NCI-H82 treated with DMSO at 0.1 percent for 48 hours (cell line): ENCODE measurements at regions not wholly inside any gene's neighbourhood (a gene's known extent, or its start where the extent isn't known, plus 50 kb on each side); places are given as distances from the start of the nearest gene placed in this dataset.
"Not testable (repeated sequence)": the region's sequence is repeated elsewhere in the genome, so short reads cannot be mapped to it uniquely, and the experiment has no call there.

Source experiments
- DNase-seq: peaks from one replicate; lab custom pipeline; 2025; ENCODE audit not compliant: unreplicated experiment; lab: John Stamatoyannopoulos, UW

DNA sequence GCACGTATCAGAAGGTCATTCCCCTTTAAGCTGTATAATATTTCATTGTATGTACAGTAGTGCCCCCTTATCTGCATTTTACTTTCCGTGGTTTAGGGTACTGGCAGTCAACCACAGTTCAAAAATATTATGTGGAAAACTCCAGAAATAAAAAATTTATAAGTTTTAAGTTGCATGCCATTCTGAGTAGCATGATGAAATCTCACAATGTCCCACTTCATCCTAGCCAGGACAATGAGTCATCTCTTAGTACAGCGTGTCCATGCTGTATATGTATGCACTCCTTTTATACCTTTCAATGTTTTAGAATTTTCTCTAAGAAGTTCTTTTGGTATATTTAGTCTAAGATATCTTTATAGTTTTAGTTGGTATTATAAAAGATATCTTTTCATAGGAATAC is 115.0 kb upstream of the HAND1 start:
- no peak for DNase-seq

DNA sequence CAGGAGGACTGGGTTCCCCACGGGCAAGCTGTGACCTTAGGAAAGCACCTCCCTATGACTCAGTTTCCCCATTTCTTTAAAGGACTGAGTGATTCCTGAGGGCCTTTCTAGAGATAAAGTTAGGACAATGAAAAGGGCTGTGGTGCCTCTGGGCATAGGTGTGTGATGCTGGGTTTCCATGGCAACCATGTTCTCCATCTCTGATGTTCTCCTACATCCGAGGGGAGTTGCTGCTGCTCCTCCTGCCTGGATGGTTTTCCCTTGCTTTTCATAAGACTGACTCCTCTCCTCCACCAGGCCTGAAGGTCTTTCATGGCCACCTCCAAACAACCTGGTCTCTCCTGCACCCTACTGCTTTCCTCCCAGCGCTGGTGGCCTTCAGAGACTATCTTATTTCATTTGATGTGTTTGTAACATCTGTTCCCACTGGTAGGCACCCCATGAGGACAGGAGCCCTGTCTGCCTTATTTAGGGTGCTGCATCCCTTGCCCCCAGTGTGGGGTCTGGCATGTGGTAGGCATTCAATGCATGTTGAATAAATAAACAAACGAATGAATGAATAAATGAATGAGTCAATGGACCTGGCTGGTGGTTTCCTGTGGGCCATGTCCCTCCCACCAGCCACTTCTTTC is 112.2 kb upstream of the HAND1 start:
- no peak for DNase-seq

DNA sequence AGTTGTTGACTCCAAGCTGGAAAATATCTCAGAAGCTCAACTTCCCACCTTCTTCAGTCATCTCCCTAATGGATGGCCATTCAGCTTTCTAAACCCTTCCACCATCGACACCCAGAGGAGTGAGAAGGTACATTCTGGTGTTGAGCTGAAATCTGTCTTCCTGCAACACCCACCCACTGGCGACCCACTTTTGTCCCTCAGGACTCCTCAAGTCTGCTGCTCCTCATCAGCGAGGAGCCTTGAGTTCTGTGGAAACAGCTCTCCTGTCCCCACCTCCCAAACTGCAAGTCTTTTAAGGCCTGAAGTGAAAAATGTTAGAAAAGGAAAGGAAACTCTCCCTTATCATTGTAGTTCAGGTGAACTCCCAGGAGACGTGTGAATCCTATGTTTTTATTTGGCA is 111.5 kb upstream of the HAND1 start:
- no peak for DNase-seq

DNA sequence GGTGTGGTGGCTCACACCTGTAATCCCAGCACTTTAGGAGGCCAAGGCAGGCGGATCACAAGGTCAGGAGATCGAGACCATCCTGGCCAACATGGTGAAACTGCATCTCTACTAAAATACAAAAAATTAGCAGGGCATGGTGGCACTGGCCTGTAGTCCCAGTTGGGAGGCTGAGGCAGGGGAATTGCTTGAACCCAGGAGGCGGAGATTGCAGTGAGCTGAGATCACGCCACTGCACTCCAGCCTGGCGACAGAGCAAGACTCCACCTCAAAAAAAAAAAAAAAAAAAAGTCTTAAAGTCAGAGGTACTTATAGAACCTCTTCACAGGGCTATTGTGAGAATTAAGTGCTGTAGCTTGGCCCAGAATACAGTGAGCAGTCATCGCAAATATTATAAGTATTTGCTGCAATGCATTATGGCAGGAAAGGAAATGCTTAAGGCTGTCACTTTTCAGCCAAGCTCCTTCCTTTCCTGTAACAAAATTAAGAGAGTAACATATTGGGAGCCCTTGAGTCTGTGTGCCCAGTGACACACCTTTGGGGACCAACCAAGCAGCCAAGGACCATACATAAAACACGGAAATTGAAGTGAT is 110.9 kb upstream of the HAND1 start:
- not testable (repeated sequence) for DNase-seq

DNA sequence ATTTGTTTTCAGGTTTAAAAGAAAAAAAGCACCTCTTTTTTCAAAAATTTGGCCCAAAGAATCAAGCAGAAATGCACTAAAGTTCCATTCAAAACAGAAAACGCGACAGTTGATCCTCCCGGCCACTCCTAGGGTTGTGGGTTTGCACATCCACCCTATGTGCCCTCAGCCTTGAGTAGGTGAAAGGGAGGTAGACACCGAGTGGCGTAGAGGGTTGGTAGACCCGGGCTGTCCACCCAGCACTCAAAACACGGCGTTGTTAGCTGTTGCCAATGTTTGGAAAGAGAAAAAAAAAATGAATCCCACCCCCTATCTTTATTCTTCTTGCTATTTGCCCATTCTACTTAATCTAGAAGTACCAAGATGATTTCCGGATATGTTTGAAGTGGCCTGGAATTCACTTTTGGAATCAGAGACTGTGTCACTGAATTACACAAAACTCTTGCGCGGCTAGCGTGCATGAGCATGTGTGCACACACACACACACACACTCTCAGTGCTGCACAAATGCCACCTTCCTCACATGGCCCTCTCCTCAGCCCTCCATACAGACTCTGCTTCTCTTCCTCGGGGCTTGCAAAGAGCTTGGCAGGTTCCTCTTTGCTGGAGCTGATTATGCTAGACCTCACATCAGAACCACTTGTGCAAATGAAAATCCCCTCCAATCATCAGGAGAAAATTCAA is 110.2 kb upstream of the HAND1 start:
- DNase-seq = no peak

DNA sequence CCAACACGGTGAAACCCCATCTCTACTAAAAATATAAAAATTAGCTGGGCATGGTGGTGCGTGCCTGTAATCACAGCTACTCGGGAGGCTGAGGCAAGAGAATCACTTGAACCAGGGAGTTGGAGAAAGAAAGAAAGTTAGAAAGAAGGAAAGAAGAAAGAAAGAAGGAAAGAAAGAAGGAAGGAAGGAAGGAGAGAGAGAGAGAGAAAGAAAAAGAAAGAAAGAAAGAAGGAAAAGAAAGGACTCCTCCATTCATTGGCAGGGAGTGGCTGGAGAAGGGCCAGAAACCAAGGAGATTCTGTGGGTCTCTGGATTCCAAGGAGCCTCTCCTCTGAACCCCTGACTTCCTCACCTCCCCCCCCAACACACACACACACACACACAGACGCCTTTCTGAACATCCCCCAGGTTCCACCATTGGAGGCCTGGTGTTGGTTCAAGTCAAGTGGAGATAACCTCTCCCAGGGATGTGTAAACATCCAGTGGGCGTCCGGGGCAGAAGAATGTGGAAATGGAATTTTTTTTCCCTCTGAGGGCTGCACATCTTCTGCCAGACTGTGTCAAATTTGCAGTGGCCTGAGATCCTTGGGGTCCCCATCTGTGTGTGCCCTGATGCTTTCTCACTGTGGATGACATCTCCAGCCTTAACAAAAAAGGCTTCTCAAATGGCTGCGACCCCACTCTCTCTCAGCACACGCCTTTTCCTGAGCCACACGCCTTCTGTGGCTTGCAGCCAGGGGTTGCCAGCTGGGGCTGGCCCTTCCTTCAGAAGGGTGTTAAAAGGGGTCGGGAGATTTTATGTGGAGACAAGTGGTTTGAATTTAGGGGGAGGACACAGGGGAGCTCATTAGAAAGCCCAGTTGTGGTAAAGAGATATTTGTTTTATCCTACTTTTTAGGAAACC is 109.3 kb upstream of the HAND1 start:
- no peak for DNase-seq

DNA sequence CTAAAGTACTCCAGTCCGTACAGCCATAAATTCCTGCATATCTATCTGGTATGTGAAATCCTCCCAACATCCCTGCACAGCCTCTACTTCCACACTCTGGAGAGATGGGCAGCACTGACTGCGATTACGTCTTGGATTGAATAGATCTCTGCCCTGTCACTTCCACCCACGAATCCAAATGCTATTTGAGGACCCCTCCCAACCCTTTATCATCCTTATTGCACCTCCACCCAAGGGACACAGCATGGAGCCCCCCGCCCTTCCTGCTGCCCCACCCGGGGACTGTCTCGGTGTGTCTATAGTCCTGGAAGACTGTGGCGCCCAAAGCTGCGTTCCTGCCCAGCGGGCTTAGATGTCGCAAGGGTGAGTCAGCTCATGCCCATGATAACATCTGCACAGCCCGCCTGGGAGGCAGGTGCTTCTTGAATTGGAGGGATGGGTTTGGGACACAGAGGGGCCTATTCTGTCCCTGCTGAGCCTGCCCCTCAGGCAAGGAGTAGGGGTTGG is 105.7 kb upstream of the HAND1 start:
- no peak for DNase-seq

DNA sequence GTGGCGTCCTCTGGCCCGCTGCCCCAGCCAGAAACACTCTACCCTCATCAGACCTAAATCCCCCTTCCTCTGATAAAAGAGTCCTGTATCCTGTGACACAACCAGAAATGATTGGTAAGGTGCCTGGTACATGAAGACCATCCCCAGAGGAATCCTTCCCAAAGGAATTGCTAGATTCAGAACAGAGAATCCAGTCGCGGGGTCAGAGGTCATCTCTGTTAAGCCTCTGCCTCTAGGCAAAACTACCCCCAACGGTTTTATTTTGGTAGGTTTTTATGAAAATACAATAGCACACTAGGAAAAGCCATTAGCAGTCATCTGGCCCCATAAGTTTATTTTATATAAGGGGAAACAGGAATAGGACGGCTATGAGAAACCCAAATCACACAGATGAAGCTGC is 102.4 kb upstream of the HAND1 start:
- no peak for DNase-seq

DNA sequence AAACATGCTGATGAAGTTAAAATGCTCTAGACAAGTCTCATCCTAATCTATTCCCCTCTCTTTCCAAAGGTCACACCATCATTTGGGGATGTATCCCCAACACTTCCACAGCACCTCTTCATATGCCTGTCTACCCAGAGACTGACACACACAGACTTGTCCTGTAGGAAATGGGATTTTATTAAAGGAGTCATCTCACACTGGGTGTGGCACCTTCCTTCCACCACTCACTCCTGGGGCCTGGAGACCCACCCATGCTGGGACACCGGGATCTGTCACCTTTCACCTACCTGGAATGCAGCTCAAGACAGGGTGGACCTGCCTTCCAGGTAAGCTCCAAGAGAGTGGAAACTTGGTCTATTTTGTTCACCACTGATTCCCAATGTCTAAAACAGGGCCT is 99.4 kb upstream of the HAND1 start:
- no peak for DNase-seq

DNA sequence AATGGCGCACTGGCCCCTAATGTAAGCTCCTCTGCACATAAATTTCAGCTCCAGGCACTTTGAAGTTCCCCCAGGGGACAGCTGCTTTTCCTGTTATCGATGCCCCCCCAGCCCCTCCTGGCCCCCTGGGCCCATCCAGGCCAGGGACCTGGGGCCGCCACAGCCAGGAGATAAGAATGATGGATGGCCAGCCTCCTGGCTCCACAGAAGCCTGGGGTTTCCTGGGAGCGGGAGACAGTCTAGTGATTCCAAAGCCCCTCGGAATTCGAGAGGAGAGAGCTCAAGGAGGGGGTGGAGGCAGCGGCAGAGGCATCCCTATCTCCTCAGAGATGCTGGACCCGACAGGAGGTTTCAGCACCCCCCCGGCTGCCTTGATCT is 98.4 kb upstream of the HAND1 start:
- no peak for DNase-seq

DNA sequence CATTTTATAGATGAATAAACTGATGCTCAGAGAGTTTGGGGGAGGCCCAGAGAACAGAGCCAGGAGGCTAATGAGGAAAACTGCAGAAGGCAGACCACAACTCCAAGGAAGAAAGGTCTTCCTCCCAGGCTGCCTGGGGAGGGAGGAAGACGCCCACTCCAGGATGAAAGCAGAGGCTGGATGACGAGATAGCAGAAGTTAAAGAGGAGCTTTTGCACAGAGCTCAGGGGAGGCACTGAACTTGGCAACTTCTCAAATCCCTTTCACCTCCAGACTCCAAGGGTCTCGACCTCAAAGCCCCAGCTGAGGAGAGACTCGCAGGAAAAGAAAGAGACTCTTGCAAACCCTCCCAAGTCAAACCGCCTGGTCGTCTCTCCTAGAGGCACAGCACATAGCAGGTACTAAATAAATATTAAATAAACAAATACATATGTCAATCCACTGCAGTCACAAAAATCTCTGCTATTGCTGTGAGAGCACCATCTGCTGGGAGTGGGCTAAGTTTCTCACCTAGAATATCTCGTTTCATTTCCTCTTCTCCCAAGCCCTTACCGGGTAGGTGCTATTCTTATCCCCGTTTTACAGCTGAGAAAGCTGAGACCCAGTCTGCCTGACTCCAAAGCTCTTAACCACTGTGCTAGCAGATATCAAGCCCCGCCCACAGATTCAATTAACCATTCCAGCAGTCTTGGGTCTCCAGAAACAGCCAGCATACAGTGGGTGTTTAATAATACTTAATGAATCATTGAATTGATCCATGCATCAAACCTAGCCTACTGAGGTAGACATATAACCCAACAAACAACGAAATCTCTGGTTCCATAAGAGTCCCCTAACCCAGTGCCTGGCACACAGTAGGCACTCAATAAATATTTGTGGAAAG is 97.8 kb upstream of the HAND1 start:
- no peak for DNase-seq

DNA sequence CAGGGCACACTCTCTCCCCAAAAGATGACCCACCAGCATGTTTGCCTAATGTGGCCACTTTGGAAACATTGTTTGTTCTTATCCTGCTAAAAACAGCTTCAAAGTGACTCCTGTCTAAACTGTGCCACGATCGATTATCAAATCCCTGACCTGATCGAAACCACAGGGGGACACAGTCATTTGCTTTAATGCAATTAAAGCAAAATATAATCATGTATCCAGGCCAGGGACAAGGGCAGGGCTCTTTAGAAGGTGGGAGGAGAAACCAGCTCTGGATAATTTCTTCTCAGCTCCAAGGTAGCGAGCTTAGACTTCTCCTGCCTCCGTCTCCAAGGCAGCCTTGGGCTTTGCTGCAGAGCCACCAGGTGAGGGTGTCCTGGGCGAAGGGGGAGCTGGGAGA is 95.0 kb upstream of the HAND1 start:
- no peak for DNase-seq

DNA sequence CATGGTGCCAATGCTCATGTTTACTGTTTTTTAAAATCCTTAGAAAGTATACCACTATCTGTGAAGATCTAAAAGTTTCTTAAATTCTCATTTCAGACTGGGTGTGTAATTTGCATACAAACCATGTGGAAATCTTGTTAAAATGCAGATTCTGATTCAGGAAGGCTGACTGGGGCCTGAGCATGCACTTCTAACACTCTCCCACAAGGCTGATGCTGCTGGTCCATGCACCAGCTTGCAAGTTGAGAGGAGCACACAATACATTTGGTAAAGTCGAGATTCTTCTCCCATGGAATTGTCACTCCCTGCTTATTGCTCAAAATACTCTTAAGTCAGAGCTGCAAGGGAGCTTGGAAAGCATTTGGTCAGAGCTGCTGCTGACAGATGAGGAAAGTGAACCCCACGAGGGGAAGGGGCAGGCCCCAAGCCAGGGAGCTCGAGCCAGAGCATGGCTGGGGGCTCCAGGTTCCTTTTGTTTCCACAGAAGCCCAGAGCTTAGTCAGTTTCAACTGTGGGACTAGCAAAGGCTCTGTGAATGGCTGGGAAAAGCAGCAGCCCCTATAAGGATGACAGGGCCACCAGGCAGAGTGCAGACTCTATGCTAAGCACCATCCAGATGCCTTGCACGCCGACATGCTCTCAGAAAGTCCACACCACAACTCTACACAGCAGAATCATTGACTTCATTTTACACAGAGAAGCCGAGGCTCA is 93.5 kb upstream of the HAND1 start:
- DNase-seq = no peak

DNA sequence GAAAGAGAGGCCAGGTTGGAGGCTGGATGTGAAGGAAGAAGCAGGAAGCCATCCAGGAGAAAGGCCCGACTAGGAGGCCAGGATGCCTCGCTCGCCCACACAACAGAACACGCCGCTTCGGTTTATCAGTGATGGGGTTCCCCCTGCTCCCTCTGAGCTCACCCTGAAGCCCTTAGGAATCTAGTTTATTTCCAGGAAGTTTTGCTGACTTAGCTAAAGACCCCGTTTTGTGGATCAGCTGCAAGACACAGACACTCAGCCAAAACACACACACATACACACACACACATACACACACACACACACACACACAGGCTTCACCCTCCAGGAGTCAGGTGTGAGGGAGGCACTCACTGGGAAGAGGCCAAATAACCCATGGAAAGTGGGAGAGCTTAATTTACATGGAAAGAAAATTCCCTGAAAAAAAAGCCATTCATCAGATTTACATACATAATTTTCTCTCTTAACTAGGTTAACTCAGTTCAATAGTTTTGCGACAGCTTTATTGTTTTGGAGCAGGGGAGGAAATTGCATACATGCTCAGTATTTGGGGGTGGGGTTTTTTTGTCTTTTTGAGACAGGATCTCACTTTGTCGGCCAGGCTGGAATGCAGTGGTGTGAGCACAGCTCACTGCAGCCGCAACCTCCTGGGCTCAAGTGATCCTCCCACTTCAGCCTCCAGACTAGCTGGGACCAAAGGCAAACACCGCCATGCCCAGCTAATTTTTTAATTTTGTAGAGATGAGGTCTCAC is 92.7 kb upstream of the HAND1 start:
- no peak for DNase-seq

DNA sequence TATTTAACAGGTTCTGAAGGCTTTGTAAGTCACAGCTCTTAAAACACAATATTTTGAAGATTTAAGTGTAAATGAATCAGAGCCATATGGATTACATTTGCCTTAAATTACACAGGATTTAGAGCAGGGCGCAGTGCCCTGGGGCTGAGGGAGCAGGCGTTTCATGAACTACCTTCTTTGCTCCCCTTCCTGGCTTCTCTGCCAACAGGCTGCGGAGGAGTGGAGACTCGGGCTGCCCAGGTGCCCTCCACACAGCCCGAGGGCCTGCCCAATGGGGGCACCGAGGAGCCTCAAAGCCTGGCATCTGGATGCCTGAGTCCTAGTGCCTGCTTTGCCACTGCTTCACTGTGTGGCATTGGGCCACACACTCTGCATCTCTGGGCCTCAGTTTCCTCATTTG is 90.6 kb upstream of the HAND1 start:
- no peak for DNase-seq

DNA sequence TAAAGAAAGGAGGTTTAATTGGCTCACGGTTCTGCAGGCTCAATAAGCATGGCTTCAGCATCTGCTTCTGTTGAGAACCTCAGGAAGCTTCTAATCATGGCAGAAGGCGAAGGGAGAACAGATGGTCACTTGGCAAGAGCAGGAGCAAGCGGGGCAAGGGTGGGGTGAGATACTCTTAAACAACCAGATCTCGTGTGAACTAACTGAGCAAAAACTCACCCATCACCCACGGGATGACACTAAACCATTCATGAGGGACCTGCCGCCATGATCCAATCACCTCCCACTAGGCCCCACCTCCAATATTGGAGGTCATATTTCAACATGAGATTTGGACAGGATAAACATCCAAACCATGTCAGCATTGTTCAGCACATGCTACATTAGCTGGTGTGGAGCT is 89.1 kb upstream of the HAND1 start:
- no peak for DNase-seq

DNA sequence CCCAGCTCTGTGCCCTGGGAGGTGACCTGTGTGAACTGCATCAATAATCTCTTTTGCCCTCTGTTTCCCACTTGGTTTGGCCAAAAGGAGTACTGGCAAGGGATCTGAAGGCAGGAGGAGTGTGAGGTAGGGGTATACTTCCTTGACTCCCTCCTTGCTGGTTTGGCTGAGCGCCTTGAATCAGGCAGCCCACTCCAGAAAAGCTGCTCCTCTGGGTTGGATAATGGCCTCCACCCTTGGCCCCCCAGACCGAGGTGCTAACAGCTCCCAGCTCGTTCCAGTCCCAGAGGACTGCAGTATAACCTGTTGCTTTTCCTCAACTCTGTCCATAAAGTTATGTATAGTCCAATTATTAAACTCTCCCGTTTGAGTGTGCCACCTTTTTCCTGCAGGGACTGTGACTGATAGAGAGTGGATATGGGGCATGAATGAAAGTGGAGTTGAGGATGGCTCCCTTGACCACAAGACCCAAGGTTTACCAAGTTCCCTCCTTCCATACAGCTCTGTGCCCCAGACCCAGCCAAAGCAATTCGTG is 88.2 kb upstream of the HAND1 start:
- no peak for DNase-seq

DNA sequence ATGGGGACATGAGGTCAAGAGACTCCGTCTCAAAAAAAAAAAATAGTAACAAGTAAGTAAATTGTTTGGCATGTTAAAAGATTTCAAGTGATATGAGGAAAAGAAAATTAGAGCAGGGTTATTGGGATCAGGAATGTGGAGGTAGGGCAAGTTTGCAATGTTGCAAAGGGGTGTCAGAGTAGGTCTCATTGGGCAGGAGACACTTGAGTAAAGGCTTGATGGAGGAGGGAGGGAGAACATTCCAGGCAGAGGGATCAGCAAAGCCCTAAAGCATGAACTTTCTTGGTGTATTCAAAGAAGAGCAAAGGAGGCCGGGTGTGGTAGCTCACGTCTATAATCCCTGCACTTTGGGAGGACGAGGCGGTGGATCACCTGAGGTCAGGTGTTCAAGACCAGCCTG is 87.1 kb upstream of the HAND1 start:
- DNase-seq = no peak
